Left ventricle myocardium inferior (tissue), 1 donor: ENCODE measurements at regions not wholly inside any gene's neighbourhood (a gene's known extent, or its start where the extent isn't known, plus 50 kb on each side); places are given as distances from the start of the nearest gene placed in this dataset.
A peak's percentile ranks its signal among the peaks of the same experiment; 100 is the strongest.

Experiments used
- DNase-seq: peaks from one replicate; pipeline ENCODE4 v3.0.0-alpha.2; 2020
- H3K27ac ChIP-seq: fragments of 200-600 bp; replicated peaks from 2 replicates; pipeline ENCODE4 v1.8.0; 2021
- H3K27me3 ChIP-seq: fragments of 200-600 bp; 2 replicates; pipeline ENCODE4 v1.8.0; 2021; ENCODE audit warnings: low read depth
- H3K36me3 ChIP-seq: fragments of 200-600 bp; 2 replicates; pipeline ENCODE4 v1.8.0; 2021
- H3K4me1 ChIP-seq: fragments of 200-600 bp; 2 replicates; pipeline ENCODE4 v1.8.0; 2021
- H3K4me3 ChIP-seq: fragments of 200-600 bp; 2 replicates; pipeline ENCODE4 v1.8.0; 2021; ENCODE audit warnings: mild to moderate bottlenecking, moderate library complexity
- H3K9me3 ChIP-seq: fragments of 200-600 bp; replicated peaks from 2 replicates; pipeline ENCODE4 v1.8.0; 2021
- CTCF ChIP-seq: fragments of 200-600 bp; IDR thresholded peaks from 2 replicates; pipeline ENCODE4 v1.8.0; 2021; ENCODE audit warnings: antibody characterized with exemption, mild to moderate bottlenecking, borderline replicate concordance
- intact Hi-C: fragments of 100-400 bp; cut with micrococcal nuclease; formaldehyde crosslinking; loops from one replicate; pipeline ENCODE4 v1.11.0; 2022
- donor health status: DM: no; HTN: yes; CAD: no; lungs with severe emphysema.

GRCh38 chr10:59536167-59537014 is 173.3 kb downstream of the SLC16A9 start:
- TF ChIP-seq CTCF, result no peak
- intact Hi-C loops, result no loop called here
- H3K27ac ChIP-seq, result peak overlapping the region; percentile 81
- H3K36me3 ChIP-seq, result no peaks in the 10 kb centered on the region
- peaks cover 22% of the 10 kb centered on the region for H3K4me1 ChIP-seq
- no peaks in the 10 kb centered on the region for H3K9me3 ChIP-seq
- H3K4me3 ChIP-seq, result no peak overlapping the region
- peak; percentile 16 for DNase-seq
- H3K27me3 ChIP-seq, result no peaks in the 10 kb centered on the region

DNA sequence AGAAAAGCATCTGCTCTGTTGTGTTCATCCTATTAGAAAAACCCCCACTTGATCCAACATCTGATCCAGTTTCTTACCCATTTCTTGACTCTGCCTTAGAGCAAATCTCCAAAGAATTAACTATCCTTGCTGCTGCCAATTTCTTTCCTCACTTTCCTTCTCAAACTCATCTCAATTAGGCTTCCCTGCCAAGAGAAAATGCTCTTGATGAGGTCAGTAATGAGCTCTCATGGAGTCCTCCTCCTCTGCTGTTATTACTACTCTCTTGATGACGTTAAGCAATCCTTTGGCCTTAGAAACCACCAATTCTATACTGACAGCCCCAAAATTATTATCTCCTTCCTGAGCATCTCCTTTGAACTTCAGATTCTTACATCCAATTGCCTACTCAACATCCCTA is 162.0 kb upstream of the FAM13C start:
- intact Hi-C loops, result no loop called here
- no peaks in the 10 kb centered on the region for H3K4me1 ChIP-seq
- H3K27me3 ChIP-seq, result no peaks in the 10 kb centered on the region
- no peak for DNase-seq
- no peak for TF ChIP-seq CTCF
- H3K4me3 ChIP-seq, result no peak overlapping the region
- no peaks in the 10 kb centered on the region for H3K36me3 ChIP-seq
- no peaks in the 10 kb centered on the region for H3K9me3 ChIP-seq
- peak overlapping the region; percentile 60 for H3K27ac ChIP-seq

- H3K36me3 ChIP-seq, result no peaks in the 10 kb centered on the region
- H3K9me3 ChIP-seq, result no peaks in the 10 kb centered on the region
- H3K4me3 ChIP-seq, result no peak overlapping the region
- H3K27me3 ChIP-seq, result no peaks in the 10 kb centered on the region
- intact Hi-C loops, result no loop called here
- DNase-seq, result no peak
- peak overlapping the region; percentile 60 for H3K27ac ChIP-seq
- TF ChIP-seq CTCF, result no peak
- no peaks in the 10 kb centered on the region for H3K4me1 ChIP-seq
These were observed 161.5 kb upstream of the FAM13C start for GRCh38 chr10:59523851-59524250.

GRCh38 chr10:59517996-59518395 is 155.6 kb upstream of the FAM13C start:
- Histone ChIP-seq H3K27me3 (no peaks in the 10 kb centered on the region), H3K27ac (no peak overlapping the region), H3K4me1 (no peaks in the 10 kb centered on the region), H3K9me3 (no peaks in the 10 kb centered on the region), H3K36me3 (no peaks in the 10 kb centered on the region), H3K4me3 (no peak overlapping the region)
- TF ChIP-seq CTCF, result no peak
- intact Hi-C loops, result no loop called here
- no peak for DNase-seq

DNA sequence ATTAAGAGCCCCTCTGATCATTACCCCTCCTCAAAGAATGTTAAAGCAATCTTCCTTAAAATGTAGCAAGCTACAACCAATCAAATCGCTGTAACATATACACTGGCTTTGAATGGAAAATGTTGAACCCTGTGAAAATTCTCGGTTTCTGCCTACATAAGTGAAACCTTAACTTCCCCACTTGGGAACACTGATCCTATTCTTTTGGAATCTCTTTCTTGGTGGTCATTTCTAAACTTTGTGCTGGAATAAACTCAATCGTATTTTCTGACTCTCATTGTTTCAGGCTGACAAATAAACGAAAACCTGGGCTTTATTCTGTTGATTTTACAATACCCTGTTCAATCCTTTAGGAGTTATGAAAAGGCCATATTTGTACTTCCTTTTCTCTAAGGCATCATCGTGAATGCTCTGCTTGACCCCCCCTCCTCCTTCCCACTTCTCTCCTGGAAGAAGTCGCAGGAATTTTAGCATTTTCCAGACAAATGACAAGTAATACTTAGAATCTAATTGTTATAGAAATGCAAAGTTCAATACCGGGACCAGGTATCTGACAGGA is 155.1 kb upstream of the FAM13C start:
- Histone ChIP-seq H3K4me1 (no peaks in the 10 kb centered on the region), H3K27ac (no peak overlapping the region), H3K9me3 (no peaks in the 10 kb centered on the region), H3K27me3 (no peaks in the 10 kb centered on the region), H3K4me3 (no peak overlapping the region), H3K36me3 (no peaks in the 10 kb centered on the region)
- no peak for TF ChIP-seq CTCF
- no peak for DNase-seq
- intact Hi-C loops, result no loop called here
